CD4-positive, alpha-beta T cell treated with Interleukin-4 for 4 hours (primary cell): ENCODE measurements at regions not wholly inside any gene's neighbourhood (a gene's known extent, or its start where the extent isn't known, plus 50 kb on each side); places are given as distances from the start of the nearest gene placed in this dataset.
"Not testable (repeated sequence)": the region's sequence is repeated elsewhere in the genome, so short reads cannot be mapped to it uniquely, and the experiment has no call there.

Source experiments
- DNase-seq: peaks from one replicate; pipeline ENCODE4 v3.0.0-alpha.2; 2020

GRCh38 chr4:116536024-116536423, 549.4 kb downstream of the TRAM1L1 start:
- DNase-seq: not testable (repeated sequence)

GRCh38 chr4:116531870-116532269, 553.5 kb downstream of the TRAM1L1 start:
- DNase-seq: no peak

- DNase-seq: no peak
Measured at GRCh38 chr4:116531026-116531425, 554.4 kb downstream of the TRAM1L1 start.

- DNase-seq: no peak
Measured at GRCh38 chr4:116530048-116530447, 555.3 kb downstream of the TRAM1L1 start.

- DNase-seq: no peak
Measured at GRCh38 chr4:116529129-116529528, 556.2 kb downstream of the TRAM1L1 start.

GRCh38 chr4:116522922-116523321, 562.5 kb downstream of the TRAM1L1 start:
- DNase-seq: no peak

GRCh38 chr4:116520886-116521285, 564.5 kb downstream of the TRAM1L1 start:
- DNase-seq: no peak

- DNase-seq: no peak
Measured at GRCh38 chr4:116516711-116517110, 568.7 kb downstream of the TRAM1L1 start.

GRCh38 chr4:116515959-116516358, 569.4 kb downstream of the TRAM1L1 start:
- DNase-seq: no peak

GRCh38 chr4:116512552-116512951, 572.8 kb downstream of the TRAM1L1 start:
- no peak for DNase-seq

- no peak for DNase-seq
Measured at GRCh38 chr4:116501954-116502353, 583.4 kb downstream of the TRAM1L1 start.

- DNase-seq: no peak
Measured at GRCh38 chr4:116500225-116500624, 585.2 kb downstream of the TRAM1L1 start.

- no peak for DNase-seq
Measured at GRCh38 chr4:116489739-116490138, 595.6 kb downstream of the TRAM1L1 start.

GRCh38 chr4:116486401-116486800, 599.0 kb downstream of the TRAM1L1 start:
- DNase-seq: no peak

GRCh38 chr4:116480546-116480945, 604.8 kb downstream of the TRAM1L1 start:
- no peak for DNase-seq

- DNase-seq: no peak
Measured at GRCh38 chr4:116478343-116478742, 607.0 kb downstream of the TRAM1L1 start.

- no peak for DNase-seq
Measured at GRCh38 chr4:116469582-116469981, 615.8 kb downstream of the TRAM1L1 start.

GRCh38 chr4:116453127-116453526, 632.2 kb downstream of the TRAM1L1 start:
- no peak for DNase-seq

- no peak for DNase-seq
Measured at GRCh38 chr4:116449764-116450163, 635.6 kb downstream of the TRAM1L1 start.

- DNase-seq: no peak
Measured at GRCh38 chr4:116444117-116444516, 641.3 kb downstream of the TRAM1L1 start.

- no peak for DNase-seq
Measured at GRCh38 chr4:116438981-116439729, 646.2 kb downstream of the TRAM1L1 start.

GRCh38 chr4:116438417-116438816, 647.0 kb downstream of the TRAM1L1 start:
- DNase-seq: no peak

- DNase-seq: no peak
Measured at GRCh38 chr4:116427666-116428065, 657.7 kb downstream of the TRAM1L1 start.

- DNase-seq: no peak
Measured at GRCh38 chr4:116413222-116413621, 672.2 kb downstream of the TRAM1L1 start.

GRCh38 chr4:116401293-116401692, 684.1 kb downstream of the TRAM1L1 start:
- no peak for DNase-seq
